GM19025 (cell line): ENCODE measurements at regions not wholly inside any gene's neighbourhood (a gene's known extent, or its start where the extent isn't known, plus 50 kb on each side); places are given as distances from the start of the nearest gene placed in this dataset.
"Not testable (repeated sequence)": the region's sequence is repeated elsewhere in the genome, so short reads cannot be mapped to it uniquely, and the experiment has no call there.

Source experiments
- ATAC-seq: cut with Tn5 transposase; IDR thresholded peaks from one replicate; pipeline ENCODE4 v1.9.1; 2021; ENCODE audit warnings: mild to moderate bottlenecking, low read depth, moderate library complexity; ENCODE audit not compliant: unreplicated experiment

DNA sequence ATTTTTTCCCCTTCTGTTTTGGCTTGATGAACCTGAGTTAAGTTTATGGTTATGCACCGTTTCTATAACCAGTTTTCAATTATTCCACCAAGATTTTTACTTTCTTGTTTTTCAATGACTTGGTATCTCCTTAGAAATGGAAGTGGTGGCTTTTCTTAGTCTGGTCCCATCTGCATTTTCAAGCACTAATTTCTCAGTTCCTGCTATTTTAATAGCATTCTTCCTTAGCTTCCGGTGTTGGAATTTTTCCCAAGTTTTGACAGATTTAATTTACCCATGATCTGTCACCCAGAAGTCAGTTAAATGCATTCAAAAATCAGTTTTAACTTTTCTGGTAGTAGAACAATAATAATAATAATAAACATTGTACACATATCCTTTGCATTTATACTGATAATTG is 184.6 kb upstream of the OLFM3 start:
- ATAC-seq, result no peak

DNA sequence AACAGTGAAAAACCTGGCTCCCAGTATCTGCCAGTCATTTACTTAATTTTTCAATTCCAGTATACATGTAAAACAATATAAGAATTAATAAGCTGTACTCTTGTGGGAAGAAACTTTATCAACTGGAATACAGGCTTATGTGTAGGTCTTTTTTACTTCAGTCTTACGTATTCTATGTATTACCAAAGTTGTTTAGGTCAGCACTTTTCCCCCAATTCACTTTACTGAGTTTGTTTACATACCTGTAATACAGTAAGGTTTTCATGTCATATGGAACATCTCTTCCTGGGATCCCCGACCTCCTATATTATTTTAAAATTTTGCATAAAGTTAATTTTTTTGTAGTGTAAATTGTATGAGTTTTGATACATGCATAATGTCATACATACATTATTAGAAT is 181.8 kb upstream of the OLFM3 start:
- ATAC-seq, result no peak

DNA sequence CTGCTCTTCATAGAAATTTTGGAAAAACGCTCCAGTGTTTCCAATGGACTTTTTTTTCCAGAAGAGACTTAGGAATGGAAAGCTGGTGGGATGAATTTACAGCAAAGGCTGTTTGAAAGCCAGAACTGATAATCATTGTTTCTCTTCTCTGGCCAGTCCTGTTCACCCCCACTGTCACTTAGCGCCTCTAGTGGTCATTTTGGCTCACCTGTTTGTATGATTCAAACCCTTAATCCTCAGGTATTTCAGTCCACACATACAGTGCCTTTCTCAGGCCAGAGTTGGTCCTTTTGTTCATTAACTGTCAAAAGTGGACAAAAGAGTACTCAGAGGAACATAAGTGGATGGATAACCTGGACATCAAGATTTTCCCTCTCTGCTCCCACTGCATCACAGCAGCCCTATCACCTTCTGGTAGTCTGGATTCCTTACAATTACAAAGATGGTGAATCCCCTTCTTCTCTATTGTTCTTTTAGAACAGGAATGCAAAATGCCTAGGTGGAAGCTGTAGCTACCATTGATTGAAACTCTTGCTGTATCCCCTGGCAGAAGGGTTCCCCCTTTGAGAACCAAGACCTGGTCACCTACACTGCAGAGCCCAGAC is 177.6 kb upstream of the OLFM3 start:
- peak; percentile 87 for ATAC-seq

DNA sequence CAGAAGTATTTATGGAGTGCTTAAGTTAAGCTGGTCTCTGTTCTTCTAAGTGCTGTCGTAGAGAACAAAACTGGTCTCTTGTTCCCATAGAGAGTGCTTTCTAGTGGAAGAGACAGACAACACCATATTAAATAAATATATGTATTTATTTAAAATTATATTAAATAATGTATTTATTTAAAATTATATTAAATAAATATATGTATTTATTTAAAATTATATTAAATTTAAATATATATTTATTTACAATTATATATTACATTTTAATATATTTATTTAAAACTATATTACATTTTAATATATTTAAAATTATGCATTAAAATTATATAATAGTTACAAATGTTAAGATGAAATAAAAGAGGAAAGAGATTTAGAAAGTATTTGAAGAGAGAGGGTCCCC is 175.5 kb upstream of the OLFM3 start:
- no peak for ATAC-seq

DNA sequence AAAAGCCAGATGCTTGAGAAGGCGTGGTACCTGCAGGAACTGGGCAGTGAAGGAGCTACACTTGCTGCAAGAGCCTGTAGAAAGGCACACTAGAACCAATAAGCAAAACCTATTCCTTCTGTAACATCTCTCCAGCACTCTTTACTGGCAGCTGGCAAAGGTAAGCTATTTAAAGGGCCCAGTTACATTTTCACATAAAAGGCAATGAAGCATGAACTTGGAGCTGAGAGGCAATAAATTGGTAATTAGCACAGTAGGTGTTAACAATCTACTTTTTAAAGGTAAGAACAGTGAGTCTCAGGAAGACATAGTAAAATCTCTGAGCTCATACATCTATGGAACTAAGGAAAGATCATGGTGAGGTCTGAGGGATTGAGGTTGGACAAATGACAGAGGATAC is 167.1 kb upstream of the OLFM3 start:
- ATAC-seq, result no peak

DNA sequence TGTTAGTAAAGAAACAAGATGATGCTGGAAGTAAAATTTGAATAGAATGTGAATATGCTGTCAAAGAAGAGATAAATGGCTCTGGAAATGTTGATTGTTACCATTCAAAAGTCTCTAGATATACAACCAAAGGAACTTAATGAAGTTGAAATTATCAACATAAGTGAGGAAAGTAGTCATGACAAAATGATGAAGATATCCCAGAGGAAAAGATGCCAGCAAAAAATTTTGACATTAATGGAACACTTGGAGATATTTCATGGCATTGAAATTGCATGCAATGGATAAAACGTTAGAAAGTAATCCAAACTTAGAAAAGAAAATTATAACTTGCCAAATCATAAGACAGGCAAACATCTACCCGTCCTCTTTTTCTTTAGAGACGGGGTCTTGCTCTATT is 154.5 kb upstream of the OLFM3 start:
- no peak for ATAC-seq

DNA sequence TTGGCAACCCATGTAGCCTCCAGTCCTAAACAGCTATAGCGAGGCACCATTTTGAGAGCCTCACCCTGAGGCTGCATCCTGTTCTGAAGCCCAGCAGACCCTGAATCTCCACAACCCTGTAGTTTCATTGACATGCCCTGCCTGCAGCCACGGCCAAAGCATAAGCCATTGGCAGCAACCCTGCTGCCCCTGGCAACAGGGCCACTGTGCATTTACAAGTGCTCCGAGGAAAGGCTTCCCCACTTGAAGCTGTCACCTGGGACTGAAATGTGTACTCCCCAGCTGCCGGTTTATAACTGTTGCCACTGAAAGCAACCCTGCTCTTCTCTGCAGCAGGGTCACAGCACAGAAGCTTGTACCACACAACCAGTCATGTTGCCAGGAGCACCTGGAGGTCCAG is 124.2 kb upstream of the OLFM3 start:
- no peak for ATAC-seq

DNA sequence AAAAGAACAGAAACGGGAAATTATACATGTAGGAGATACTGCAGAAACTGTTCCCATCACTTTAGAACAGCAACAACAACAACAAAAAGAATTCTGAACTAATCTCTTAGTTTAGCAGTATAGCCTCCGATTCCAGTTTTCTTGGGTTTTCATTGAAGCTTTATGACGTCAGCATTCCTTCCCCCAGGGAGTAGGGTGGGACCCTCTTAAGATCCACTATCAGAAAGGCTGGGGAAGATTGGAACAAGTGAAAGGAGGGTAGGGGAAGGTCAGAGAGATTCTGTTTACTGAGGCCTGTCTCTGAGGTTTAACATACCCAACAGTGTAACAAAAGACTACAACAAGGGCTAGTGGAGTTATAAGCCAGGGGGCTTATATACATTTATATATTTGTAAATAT is 121.4 kb upstream of the OLFM3 start:
- ATAC-seq, result no peak

DNA sequence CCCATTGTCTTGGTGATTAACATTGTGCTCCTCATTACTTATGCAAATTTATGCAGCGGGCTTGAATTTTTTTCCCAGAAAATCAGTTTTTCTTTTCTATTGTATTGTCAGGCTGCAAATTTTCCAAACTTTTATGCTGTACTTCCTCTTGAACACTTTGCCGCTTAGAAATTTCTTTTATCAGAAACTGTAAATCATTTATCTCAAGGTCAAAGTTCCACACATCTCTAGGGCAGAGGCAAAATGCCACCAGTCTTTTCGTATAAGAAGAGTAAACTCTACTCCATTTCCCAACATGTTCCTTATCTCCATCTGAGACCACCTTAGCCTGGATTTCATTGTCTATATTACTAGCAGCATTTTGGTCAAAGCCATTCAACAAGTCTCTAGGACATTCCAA is 113.9 kb upstream of the OLFM3 start:
- no peak for ATAC-seq

DNA sequence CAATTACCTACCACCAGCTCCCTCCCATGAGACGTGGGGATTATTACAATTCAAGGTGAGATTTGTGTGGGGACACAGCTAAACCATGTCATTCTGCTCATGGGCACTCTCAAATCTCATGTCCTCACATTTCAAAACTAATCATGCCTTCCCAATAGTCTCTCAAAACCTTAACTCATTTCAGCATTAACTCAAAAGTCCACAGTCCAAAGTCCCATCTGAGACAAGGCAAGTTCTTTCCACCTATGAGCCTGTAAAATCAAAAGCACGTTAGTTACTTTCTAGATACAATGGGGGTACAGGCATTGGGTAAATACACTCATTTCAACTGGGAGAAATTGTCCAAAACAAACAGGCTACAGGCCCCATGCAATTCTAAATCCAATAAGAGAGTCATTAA is 112.8 kb upstream of the OLFM3 start:
- not testable (repeated sequence) for ATAC-seq

DNA sequence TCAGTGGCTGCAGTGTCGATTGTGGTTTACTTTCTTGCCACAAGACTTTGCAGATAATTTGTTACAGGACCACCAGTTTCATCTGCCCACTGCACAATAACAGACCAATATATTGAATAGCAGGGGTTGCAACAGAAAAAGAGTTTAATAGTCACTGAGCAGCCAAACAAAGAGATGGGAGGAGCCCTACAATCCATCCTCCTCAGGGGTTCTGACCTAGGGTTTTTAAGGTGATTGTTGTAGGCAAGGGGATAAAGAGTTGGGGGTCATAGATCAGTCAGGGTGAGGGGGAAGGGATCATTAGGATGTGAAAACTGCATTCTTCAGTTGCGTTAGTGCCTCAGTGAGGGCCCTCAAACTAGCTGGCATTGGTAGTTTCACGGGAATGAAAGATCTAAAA is 110.7 kb upstream of the OLFM3 start:
- no peak for ATAC-seq

DNA sequence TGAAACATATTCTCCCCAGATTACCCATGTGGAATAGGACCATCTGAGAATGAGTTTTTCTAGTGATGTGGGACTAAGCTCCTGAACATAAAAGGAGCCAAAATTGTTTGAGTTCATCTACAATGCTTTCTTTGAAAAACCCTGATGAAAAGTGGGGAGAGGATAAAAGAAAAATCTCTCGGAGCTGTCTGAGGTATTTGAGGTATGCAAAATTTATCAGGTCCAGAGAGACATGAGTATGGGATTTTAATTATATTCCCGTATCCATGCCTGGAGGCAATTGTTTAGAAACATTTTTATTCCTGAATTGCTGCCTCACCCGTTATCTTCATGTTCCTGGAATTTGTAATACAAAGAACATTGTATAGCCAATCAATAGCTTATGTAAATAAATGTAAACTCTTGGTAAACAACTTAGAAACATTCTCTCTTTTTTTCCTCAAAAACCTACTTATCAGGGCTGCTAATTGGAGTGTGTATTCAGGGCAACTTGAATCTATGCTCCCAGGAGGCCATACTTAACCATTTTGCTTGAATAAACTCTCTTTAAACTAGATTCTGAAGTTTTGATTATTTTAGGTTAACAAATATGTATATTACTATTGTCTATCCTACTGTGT is 109.3 kb upstream of the OLFM3 start:
- no peak for ATAC-seq

DNA sequence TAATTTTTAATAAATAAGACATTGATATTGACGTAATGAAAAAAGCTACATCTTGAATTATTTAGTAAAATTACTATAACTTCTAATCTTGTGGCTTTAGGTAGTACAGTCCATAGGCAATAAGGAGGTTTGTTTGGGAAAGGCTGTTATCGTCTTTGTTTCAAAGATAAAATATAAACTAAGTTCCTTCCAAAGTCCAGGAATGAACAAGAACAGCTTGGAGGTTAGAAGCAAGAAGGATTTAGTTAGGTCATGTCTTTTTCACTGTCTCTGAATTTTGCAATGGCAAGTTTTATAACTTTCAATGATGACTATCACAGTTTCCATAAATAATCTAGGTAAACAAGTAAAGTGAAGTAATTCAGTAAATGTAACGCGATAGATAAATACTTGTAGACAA is 106.9 kb upstream of the OLFM3 start:
- ATAC-seq, result no peak

DNA sequence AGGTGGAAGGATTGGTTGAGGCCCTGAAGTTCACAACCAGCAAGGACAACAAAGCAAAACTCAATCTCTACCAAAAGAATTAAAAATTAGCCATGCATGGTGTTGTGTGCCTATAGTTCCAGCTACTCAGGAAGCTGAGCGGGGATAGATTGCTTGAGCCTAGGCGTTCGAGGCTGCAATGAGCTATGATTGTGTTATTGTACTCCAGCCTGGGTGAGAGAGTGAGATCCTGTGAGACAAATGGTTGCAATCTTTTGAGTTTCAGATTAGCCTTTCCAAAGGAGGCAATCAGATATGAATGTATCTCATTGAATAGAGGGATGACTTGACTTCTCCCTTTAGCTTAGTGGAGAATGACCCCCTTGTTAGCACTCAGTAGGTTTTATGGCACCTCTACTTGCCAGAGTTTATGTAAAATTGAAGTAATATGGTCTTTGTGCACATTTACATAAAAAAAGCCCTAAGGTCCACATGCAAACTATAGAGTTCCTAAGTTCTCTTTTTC is 105.6 kb upstream of the OLFM3 start:
- ATAC-seq, result no peak

DNA sequence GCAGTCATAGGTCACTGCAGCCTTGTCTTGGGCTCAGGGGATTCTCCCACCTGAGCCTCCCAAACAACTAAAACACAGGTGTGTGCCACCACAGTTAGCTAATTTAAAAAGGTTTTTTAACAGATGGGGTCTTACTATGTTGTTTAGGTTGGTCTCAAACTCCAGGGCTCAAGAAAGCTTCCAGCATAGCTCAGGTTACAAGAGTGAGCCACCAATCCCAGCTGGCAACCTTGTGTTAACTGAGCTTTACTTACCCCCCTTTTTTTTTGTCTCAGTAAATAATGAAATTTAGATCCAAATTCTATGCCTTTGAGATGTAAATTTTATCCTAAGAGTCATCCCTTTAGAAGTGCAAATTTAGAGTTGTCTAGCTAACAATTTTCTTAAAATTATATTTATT is 103.9 kb upstream of the OLFM3 start:
- no peak for ATAC-seq

DNA sequence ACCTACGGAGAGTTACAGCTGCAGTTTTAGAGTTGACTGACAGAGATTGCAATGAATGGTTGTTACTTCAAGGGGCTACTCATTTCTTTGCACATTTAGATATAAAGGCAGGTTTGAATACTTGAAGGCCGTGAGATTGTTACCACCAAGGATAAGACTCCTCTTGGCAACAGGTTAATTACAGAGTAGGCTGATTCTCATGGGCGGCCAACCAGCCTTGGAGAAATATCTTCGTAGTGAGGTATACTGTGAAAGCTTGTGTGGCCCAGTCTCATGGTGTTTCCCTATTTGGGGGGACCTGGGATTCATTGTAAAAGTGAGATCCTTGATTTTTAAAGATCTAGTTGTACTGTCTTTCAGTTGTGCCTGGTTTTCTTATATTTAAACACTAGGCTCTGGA is 103.2 kb upstream of the OLFM3 start:
- no peak for ATAC-seq

DNA sequence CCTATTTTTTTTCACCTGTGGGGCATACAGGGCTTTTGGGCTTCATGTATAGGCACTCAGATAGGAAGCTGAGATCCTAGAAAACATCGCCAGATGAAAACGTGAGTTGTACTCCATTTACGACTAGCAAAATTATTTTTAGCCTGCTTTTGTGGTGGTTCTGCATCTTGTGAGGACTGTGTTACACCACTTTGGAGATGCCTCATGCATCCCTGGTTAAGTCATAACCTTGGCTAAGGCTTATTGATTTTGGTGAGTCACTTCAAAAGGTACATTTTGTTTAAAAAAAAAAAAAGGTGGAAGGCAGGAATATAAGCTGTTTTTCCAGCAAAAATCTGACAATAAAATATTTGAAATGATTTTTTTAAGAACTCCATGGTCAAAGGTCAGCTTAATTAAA is 101.8 kb upstream of the OLFM3 start:
- no peak for ATAC-seq

DNA sequence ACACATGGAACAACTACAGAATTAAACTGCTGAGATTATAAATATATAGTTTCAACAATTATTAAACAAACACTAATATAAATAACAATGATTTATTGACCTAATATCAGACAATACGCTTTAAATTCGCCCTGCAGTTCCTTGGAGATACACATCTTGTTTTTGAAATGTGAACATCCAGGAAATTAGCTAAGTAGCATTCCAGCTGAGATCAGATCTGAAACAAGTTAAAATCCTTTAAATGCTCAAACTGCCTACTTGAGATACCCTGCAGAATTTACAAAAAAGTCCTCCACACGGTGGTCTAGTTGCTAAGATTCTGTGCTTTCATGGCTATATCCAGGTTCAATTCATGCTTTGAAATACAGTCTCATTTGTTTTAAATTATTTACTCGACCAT is 101.4 kb upstream of the OLFM3 start:
- no peak for ATAC-seq

DNA sequence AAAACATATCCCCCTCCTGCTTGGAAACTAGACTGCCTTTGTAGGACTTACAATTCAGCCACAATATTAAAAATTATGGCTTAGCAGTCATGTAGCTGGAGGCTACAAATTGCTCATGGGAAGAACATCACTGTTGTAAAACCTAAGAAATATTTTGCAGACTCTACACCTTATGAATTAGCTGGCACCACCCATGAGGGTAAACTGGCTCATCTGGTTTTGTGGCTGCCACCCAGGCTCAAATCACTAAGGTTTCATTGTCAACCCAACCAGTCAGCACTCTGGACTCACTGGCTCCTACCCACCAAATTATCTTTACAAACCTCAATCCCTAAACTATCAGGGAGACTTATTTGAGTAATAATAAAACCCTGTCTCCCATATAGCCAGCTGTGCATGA is 100.7 kb upstream of the OLFM3 start:
- ATAC-seq, result no peak

DNA sequence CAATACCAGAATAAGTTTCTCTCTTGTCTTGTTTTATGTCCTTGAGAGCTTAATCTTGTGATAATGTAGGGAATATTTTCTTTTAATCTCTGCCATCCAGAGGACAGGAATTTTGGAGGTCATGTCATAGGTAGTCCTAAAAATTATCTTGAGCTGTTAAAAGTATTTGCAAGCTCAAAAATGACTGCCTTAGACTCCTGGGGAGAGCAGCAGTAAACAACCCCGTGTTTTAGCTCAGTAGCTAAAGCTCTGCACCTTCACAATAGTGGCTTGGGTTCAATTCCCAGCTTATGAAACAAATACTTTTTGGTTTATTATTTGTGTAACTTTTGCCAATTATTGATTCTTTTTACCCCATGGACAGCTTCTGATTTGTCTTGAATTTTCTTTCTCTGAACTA is 99.4 kb upstream of the OLFM3 start:
- ATAC-seq, result no peak

DNA sequence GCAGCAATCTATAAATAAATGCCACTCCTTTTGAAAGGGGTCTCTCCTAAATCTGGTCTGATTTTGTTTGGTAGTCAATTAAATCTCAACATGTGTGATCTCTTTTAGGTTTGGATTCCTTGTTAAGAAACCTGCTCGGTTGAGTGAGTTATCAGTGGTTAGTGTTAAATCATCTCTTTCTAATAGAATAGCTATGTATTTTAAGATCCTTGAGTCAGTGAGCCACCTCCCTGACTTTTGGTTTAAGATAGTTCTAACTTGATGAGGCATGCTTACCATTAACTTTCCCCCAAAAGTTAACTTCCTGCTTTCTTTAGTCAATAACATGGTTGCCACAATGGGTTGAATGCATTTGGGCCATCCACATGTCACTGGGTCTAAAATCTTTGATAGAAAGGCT is 93.1 kb upstream of the OLFM3 start:
- ATAC-seq, result no peak

DNA sequence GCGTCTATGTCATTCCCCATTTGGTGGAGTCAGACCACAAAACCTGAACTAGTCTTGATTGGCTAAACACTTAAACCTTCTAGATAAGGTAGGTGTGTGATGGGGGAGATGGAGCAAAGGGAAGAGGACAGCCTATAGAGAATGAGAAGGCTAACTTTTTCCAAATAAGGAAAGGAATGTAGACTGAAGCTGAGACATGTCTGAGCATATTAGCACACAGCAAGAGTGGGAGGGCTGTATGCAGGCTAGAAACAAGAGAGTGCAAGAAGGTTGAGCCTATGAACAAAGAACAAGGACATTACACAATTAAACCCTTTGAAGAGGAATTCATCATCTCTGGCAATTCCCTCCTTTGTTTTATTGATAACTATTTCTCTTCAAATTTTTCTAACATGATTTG is 89.2 kb upstream of the OLFM3 start:
- ATAC-seq, result no peak
